ENCODE measurements at regions not wholly inside any gene's neighbourhood (a gene's known extent, or its start where the extent isn't known, plus 50 kb on each side); places are given as distances from the start of the nearest gene placed in this dataset.

DNA sequence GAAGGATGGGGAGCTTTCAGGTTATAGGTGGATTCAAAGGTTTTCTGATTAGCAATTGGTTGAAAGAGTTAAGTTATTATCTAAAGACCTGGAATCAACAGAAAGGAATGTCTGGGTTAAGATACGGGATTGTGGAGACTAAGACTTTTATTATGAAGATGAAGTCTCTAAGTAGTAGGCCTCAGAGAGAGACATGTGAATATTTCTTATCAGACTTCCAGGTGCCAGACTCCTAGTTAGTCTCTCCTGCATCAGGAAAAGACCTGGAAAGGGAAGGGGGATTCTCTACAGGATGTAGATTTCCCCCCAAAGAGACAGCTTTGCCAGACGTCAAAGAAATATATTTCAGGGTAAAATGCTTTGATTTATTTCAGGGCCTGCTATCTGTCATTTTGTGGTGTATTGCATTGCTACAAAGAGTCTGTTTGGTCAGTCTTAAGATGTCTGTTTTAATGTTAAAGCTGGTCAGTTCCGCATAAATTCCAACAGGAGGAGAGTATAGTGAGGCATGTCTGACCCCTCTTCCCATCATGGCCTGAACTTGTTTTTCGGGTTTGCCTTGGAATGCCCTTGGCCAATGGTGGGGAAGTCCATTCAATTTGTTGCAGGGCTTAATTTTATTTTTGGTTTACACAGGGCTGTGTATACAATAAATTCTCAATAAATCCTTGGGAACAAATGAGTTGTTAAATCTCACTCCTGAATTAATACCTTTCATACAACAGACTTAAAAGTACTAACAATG lies 103.4 kb upstream of the RALGAPA2 start:
- WGBS, 2 donors = 79 to 87% methylated on average over 4 of the region's 4 CpGs
- Histone ChIP-seq H3K4me1 (no peaks in the 10 kb centered on the region), H3K27ac (no peak overlapping the region), H3K27me3 (no peaks in the 10 kb centered on the region), H3K36me3 (no peaks in the 10 kb centered on the region), H3K9me3 (no peaks in the 10 kb centered on the region), H3K4me3 (replicated peaks in 1 of 3) (no peak overlapping the region)
- intact Hi-C loops (cut with DNase I) = no loop called here
- no peak for TF ChIP-seq POLR2A (IDR thresholded peaks at IDR 0.05)
- TF ChIP-seq, protein P1, sequence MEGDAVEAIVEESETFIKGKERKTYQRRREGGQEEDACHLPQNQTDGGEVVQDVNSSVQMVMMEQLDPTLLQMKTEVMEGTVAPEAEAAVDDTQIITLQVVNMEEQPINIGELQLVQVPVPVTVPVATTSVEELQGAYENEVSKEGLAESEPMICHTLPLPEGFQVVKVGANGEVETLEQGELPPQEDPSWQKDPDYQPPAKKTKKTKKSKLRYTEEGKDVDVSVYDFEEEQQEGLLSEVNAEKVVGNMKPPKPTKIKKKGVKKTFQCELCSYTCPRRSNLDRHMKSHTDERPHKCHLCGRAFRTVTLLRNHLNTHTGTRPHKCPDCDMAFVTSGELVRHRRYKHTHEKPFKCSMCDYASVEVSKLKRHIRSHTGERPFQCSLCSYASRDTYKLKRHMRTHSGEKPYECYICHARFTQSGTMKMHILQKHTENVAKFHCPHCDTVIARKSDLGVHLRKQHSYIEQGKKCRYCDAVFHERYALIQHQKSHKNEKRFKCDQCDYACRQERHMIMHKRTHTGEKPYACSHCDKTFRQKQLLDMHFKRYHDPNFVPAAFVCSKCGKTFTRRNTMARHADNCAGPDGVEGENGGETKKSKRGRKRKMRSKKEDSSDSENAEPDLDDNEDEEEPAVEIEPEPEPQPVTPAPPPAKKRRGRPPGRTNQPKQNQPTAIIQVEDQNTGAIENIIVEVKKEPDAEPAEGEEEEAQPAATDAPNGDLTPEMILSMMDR (IDR thresholded peaks at IDR 0.05) = no peak
- DNase-seq = no peak

DNA sequence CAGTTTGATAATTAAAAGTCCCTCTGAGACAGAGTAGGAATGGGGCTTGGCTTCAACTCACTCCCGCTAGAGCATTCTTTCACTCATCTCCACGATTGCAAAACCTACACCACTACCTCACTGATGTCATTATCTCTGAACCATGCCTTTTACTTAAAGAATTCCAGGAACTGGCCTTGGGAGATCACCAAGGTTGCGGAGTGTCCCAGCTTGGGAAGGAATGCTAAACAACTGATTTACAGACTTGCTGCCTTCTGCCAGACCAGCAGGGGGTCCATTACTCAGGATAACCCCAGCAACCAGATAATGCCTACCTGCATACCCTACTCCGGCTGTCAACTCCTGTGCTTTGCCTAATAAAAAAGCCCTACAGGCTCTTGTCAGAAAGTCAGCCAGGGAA lies 102.2 kb upstream of the RALGAPA2 start:
- WGBS, 2 donors = 85 to 87% methylated on average over 4 of the region's 4 CpGs
- no peak for TF ChIP-seq POLR2A (IDR thresholded peaks at IDR 0.05)
- TF ChIP-seq, protein P1 (IDR thresholded peaks at IDR 0.05) = no peak

DNA sequence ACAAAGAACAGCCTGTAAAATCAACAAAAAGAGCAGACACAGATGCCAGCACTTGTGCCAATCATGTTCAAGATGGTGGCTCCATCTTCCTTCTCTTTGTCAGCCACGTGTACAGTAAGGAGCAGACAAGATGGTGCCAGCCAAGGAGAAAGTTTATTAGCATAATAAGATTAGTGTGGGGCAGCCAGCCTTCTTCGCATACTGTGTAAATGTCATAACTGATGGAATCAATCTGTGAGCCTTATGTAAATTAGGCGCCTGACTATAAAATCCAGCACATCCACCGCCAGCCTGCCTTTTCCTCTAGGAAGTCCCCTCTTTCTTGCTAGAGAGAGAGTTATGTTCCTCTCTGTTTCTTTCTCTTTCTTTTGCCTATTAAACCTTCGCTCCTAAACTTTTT lies 99.7 kb upstream of the RALGAPA2 start:
- intact Hi-C loops (cut with DNase I) = no loop called here
- no peaks in the 10 kb centered on the region for H3K36me3 ChIP-seq
- no peak overlapping the region for H3K27ac ChIP-seq
- no peaks in the 10 kb centered on the region for H3K9me3 ChIP-seq
- H3K4me3 ChIP-seq (replicated peaks in 1 of 3) = no peak overlapping the region
- H3K27me3 ChIP-seq = no peaks in the 10 kb centered on the region
- WGBS, 2 donors = 89 to 94% methylated on average over 5 of the region's 5 CpGs
- no peaks in the 10 kb centered on the region for H3K4me1 ChIP-seq
- DNase-seq = no peak
- no peak for TF ChIP-seq POLR2A (IDR thresholded peaks at IDR 0.05)
- TF ChIP-seq, protein P1 (IDR thresholded peaks at IDR 0.05) = no peak

More for the DNA sequence above, 102.2 kb upstream of the RALGAPA2 start:
- no peak overlapping the region for H3K27ac ChIP-seq
- intact Hi-C loops (cut with DNase I) = no loop called here
- H3K36me3 ChIP-seq = no peaks in the 10 kb centered on the region
- no peaks in the 10 kb centered on the region for H3K27me3 ChIP-seq
- no peaks in the 10 kb centered on the region for H3K9me3 ChIP-seq
- H3K4me1 ChIP-seq = no peaks in the 10 kb centered on the region
- H3K4me3 ChIP-seq (replicated peaks in 1 of 3) = no peak overlapping the region
- no peak for DNase-seq

DNA sequence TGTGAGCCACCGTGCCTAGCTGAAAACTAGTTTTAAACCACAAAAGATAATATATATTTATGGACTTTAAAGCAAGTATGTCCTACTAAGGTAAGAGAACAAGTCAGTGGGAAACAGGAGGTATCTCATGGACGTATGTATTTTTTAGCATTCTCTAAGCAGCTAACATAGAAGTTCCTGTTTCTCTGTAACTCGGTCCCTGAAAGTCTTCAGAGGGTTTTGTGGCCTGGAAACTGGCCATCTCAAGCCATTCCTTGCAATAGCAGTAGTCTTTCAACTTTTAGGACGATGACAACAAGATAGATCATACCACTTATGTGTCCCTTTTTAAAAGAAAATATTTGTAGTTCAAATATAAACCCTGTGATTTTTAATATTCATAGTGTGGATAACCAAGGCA lies 95.6 kb upstream of the RALGAPA2 start:
- no peak for DNase-seq
- H3K4me1 ChIP-seq = no peaks in the 10 kb centered on the region
- H3K27me3 ChIP-seq = no peaks in the 10 kb centered on the region
- TF ChIP-seq POLR2A (IDR thresholded peaks at IDR 0.05) = no peak
- TF ChIP-seq, protein P1 (IDR thresholded peaks at IDR 0.05) = no peak
- no peaks in the 10 kb centered on the region for H3K36me3 ChIP-seq
- H3K4me3 ChIP-seq (replicated peaks in 1 of 3) = no peak overlapping the region
- intact Hi-C loops (cut with DNase I) = no loop called here
- no peak overlapping the region for H3K27ac ChIP-seq
- 71 to 79% methylated on average over 4 of the region's 4 CpGs for WGBS, 2 donors
- H3K9me3 ChIP-seq = no peaks in the 10 kb centered on the region

Measured in thyroid gland (tissue), 4 donors.